ENCODE measurements at regions not wholly inside any gene's neighbourhood (a gene's known extent, or its start where the extent isn't known, plus 50 kb on each side); places are given as distances from the start of the nearest gene placed in this dataset.

GRCh38 chr7:52269669-52270068, 765.8 kb upstream of the POM121L12 start:
- TF ChIP-seq, protein P1, sequence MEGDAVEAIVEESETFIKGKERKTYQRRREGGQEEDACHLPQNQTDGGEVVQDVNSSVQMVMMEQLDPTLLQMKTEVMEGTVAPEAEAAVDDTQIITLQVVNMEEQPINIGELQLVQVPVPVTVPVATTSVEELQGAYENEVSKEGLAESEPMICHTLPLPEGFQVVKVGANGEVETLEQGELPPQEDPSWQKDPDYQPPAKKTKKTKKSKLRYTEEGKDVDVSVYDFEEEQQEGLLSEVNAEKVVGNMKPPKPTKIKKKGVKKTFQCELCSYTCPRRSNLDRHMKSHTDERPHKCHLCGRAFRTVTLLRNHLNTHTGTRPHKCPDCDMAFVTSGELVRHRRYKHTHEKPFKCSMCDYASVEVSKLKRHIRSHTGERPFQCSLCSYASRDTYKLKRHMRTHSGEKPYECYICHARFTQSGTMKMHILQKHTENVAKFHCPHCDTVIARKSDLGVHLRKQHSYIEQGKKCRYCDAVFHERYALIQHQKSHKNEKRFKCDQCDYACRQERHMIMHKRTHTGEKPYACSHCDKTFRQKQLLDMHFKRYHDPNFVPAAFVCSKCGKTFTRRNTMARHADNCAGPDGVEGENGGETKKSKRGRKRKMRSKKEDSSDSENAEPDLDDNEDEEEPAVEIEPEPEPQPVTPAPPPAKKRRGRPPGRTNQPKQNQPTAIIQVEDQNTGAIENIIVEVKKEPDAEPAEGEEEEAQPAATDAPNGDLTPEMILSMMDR (IDR thresholded peaks at IDR 0.05; ENCODE audit: extremely low read depth, insufficient read depth, missing control alignments): no peak
- no peak for DNase-seq (ENCODE audit: low spot score)
- in situ Hi-C loops (cut with MboI; ENCODE audit: low pct_unique_long_range_greater_than_20kb, low sequenced_read_pairs, unreplicated experiment): no loop called here

DNA sequence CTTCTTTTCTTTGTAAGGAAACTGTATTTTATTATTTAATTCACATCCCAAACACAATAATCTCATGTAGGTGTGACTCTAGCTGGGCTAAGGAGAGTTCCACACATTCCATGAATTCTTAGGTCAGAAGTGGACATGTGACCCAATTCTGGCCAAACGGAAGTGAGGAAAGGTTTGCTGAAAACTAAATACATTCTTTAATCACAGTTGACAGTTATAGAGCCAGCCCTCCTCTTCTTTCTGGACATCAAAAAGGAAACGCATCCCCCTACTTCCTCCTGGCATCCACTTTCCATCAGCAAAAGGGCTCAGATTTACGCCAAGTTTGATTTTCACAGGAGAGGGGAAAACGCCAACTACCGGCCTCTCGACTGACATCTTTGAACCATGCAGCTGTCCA, 774.4 kb upstream of the POM121L12 start:
- in situ Hi-C loops (cut with MboI; ENCODE audit: low pct_unique_long_range_greater_than_20kb, low sequenced_read_pairs, unreplicated experiment): no loop called here
- no peak for DNase-seq (ENCODE audit: low spot score)
- TF ChIP-seq, protein P1 (IDR thresholded peaks at IDR 0.05; ENCODE audit: extremely low read depth, insufficient read depth, missing control alignments): no peak

DNA sequence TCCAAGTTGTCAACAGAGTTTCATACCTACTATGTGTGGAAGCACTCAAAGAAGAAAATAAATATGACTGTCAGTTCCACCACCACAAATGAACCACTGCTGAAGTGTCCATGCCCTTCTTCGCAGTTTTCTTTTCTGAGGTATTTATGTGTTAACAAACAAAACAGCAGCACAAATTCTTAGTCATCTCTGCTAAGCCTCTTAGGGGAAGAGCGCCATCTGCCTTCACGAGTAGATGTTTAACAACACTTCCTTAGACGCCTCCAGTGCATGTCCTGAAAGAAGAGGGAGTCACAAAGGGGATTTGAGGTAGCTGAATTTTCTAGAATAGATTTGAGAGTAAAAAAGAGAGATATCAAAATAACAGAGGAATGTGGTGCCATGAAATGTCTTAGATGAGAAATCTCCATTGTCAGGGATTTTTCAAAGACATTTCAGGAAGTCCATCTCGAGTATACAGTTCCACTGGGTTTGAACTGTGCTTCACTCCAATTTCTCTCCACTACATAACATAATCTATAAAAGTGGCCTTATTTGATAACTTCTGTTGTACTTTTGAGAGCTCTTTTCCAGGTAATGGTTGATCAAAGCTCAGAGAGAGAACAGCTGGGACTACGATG, 775.3 kb upstream of the POM121L12 start:
- TF ChIP-seq, protein P1 (IDR thresholded peaks at IDR 0.05; ENCODE audit: extremely low read depth, insufficient read depth, missing control alignments): no peak
- in situ Hi-C loops (cut with MboI; ENCODE audit: low pct_unique_long_range_greater_than_20kb, low sequenced_read_pairs, unreplicated experiment): no loop called here
- no peak for DNase-seq (ENCODE audit: low spot score)

GRCh38 chr7:52257890-52258289, 777.5 kb upstream of the POM121L12 start:
- in situ Hi-C loops (cut with MboI; ENCODE audit: low pct_unique_long_range_greater_than_20kb, low sequenced_read_pairs, unreplicated experiment): no loop called here
- no peak for DNase-seq (ENCODE audit: low spot score)
- TF ChIP-seq, protein P1 (IDR thresholded peaks at IDR 0.05; ENCODE audit: extremely low read depth, insufficient read depth, missing control alignments): no peak

GRCh38 chr7:52254396-52255010, 780.9 kb upstream of the POM121L12 start:
- TF ChIP-seq, protein P1 (IDR thresholded peaks at IDR 0.05; ENCODE audit: extremely low read depth, insufficient read depth, missing control alignments): no peak
- no peak for DNase-seq (ENCODE audit: low spot score)
- in situ Hi-C loops (cut with MboI; ENCODE audit: low pct_unique_long_range_greater_than_20kb, low sequenced_read_pairs, unreplicated experiment): no loop called here

- in situ Hi-C loops (cut with MboI; ENCODE audit: low pct_unique_long_range_greater_than_20kb, low sequenced_read_pairs, unreplicated experiment): no loop called here
- TF ChIP-seq, protein P1 (IDR thresholded peaks at IDR 0.05; ENCODE audit: extremely low read depth, insufficient read depth, missing control alignments): no peak
- no peak for DNase-seq (ENCODE audit: low spot score)
Measured at GRCh38 chr7:52253953-52254352, 781.5 kb upstream of the POM121L12 start.
